Hepatocyte (in vitro differentiated cells): ENCODE measurements at regions not wholly inside any gene's neighbourhood (a gene's known extent, or its start where the extent isn't known, plus 50 kb on each side); places are given as distances from the start of the nearest gene placed in this dataset.

ENCODE experiments used
- CTCF ChIP-seq: fragments of 200-600 bp; sonication (generic); IDR thresholded peaks from 2 replicates; pipeline ENCODE4 v1.5.1; 2016; ENCODE audit warnings: antibody characterized with exemption, mild to moderate bottlenecking; ENCODE audit not compliant: poor library complexity
- EZH2 ChIP-seq: fragments of 200-600 bp; sonication (generic); IDR thresholded peaks from 2 replicates; pipeline ENCODE4 v1.6.1; 2016; ENCODE audit warnings: antibody characterized with exemption, mild to moderate bottlenecking, borderline replicate concordance

- TF ChIP-seq CTCF (no peak), EZH2 (no peak)
Measured at GRCh38 chr22:48780597-48781277, 1046.9 kb downstream of the BRD1 start.
